GM12878 (cell line): ENCODE measurements at regions not wholly inside any gene's neighbourhood (a gene's known extent, or its start where the extent isn't known, plus 50 kb on each side); places are given as distances from the start of the nearest gene placed in this dataset.

Experiments
- ATAC-seq: fragments of 200-7000 bp; cut with Tn5 transposase; 3 replicates; pipeline ENCODE4 v1.9.1; 2020; ENCODE audit warnings: mild to moderate bottlenecking, moderate library complexity
- BruUV-seq: library from RNA; stranded (reverse); fragments of 400-500 nt; replicated peaks from 2 replicates; lab custom pipeline; 2021; lab: Mats Ljungman, UMichigan
- CTCF ChIA-PET: fragments of 300-600 bp; sonication (Branson Sonifier 250); formaldehyde crosslinking; extraction: SDS; loops from one replicate; lab custom pipeline; 2021; ENCODE audit warnings: inconsistent platforms; lab: Yijun Ruan, JAX
- POLR2A ChIA-PET: fragments of 350-600 bp; formaldehyde crosslinking; extraction: SDS; loops from one replicate; lab custom pipeline; 2021; ENCODE audit warnings: inconsistent platforms; lab: Charles Lee
- RAD21 ChIA-PET: fragments of 300-600 bp; sonication (Branson Sonifier 250); formaldehyde crosslinking; loops from one replicate; lab custom pipeline; 2023; ENCODE audit warnings: antibody characterized with exemption; ENCODE audit not compliant: unreplicated experiment; lab: Charles Lee
- SMC1A ChIA-PET: fragments of 300-600 bp; sonication (Branson Sonifier 250); formaldehyde crosslinking; loops from one replicate; lab custom pipeline; 2023; ENCODE audit not compliant: unreplicated experiment, uncharacterized antibody; lab: Charles Lee
- DNase-seq: peaks from one replicate; pipeline ENCODE4 v3.0.0-alpha.2; 2011; ENCODE audit warnings: low read depth, low spot score
- FAIRE-seq: peaks from 3 replicates; lab custom pipeline; 2011; peaks lifted over from hg19 to GRCh38; lab: Jason Lieb, UNC
- H2AFZ ChIP-seq: 2 replicates; pipeline ENCODE4 v1.6.0; 2011; ENCODE audit warnings: low read depth, low read length, control low read depth; ENCODE audit not compliant: control insufficient read depth
- H3K27ac ChIP-seq: 2 replicates; pipeline ENCODE4 v1.5.1; 2011; ENCODE audit warnings: control low read depth; ENCODE audit not compliant: control insufficient read depth, insufficient read depth
- H3K27me3 ChIP-seq, 2 experiments: replicated peaks in 1 of 2; 2 replicates each; pipeline versions ENCODE4 v1.6.0 to v1.6.1; 2011; ENCODE audit warnings: low read length in 1 of 2; ENCODE audit not compliant: control insufficient read depth in 2 of 2, insufficient read depth in 2 of 2
- H3K36me3 ChIP-seq, 2 experiments: 2 replicates each; pipeline ENCODE4 v1.5.1; 2011; ENCODE audit warnings: low read length in 1 of 2; ENCODE audit not compliant: control insufficient read depth in 2 of 2, insufficient read depth in 2 of 2
- H3K4me1 ChIP-seq: 2 replicates; pipeline ENCODE4 v1.6.1; 2011; ENCODE audit warnings: mild to moderate bottlenecking, low read length, moderate library complexity, mixed read lengths; ENCODE audit not compliant: control insufficient read depth, insufficient read depth
- H3K4me2 ChIP-seq: 2 replicates; pipeline ENCODE4 v1.6.0; 2011; ENCODE audit warnings: control low read depth; ENCODE audit not compliant: control insufficient read depth, insufficient read depth
- H3K4me3 ChIP-seq: fragments of 200-600 bp; sonication (generic); 2 replicates; pipeline ENCODE4 v1.5.1; 2016
- H3K79me2 ChIP-seq: 2 replicates; pipeline ENCODE4 v1.6.0; 2011; ENCODE audit warnings: low read length; ENCODE audit not compliant: control insufficient read depth, insufficient read depth
- H3K9ac ChIP-seq: 2 replicates; pipeline ENCODE4 v1.8.0; 2011; ENCODE audit warnings: low read length, control low read depth, mixed read lengths; ENCODE audit not compliant: control insufficient read depth, insufficient read depth
- H3K9me3 ChIP-seq: replicated peaks from 3 replicates; pipeline ENCODE4 v1.5.1; 2011; ENCODE audit warnings: mild to moderate bottlenecking, low read length; ENCODE audit not compliant: control insufficient read depth, insufficient read depth
- H4K20me1 ChIP-seq: 2 replicates; pipeline ENCODE4 v1.6.0; 2011; ENCODE audit not compliant: control insufficient read depth, insufficient read depth
- BCL3 ChIP-seq: IDR thresholded peaks from 2 replicates; pipeline ENCODE4 v1.6.1; 2011; ENCODE audit warnings: borderline replicate concordance, low read depth, mild to moderate bottlenecking, moderate library complexity, low read length; ENCODE audit not compliant: insufficient read depth, poor library complexity, severe bottlenecking
- CBX5 ChIP-seq: sonication (generic); IDR thresholded peaks from 2 replicates; pipeline ENCODE4 v1.6.1; 2016; ENCODE audit warnings: low read depth, moderate library complexity, mild to moderate bottlenecking, inconsistent platforms
- EGR1 ChIP-seq, 2 experiments: IDR thresholded peaks; 1 replicate in 1 of 2; 2 replicates in 1 of 2; pipeline ENCODE4 v1.6.1; 2011 to 2012; ENCODE audit warnings: low read depth in 2 of 2, low read length in 2 of 2, borderline replicate concordance in 1 of 2, mild to moderate bottlenecking in 1 of 2, moderate library complexity in 1 of 2
- ELK1 ChIP-seq: IDR thresholded peaks from 2 replicates; pipeline ENCODE4 v1.6.1; 2012; ENCODE audit warnings: low read depth, low read length, improper control_type of control experiment
- ESRRA ChIP-seq: IDR thresholded peaks from 2 replicates; pipeline ENCODE4 v1.6.1; 2012; ENCODE audit warnings: mild to moderate bottlenecking, low read length, improper control_type of control experiment
- ETV6 ChIP-seq, 2 experiments: fragments of 450-650 bp in 1 of 2; IDR thresholded peaks in 1 of 2; conservative IDR thresholded peaks in 1 of 2; 2 replicates each; pipeline ENCODE4 v1.6.1; 2014; ENCODE audit warnings: antibody characterized with exemption in 1 of 2, borderline replicate concordance in 1 of 2, low read depth in 1 of 2, mild to moderate bottlenecking in 1 of 2, moderate library complexity in 1 of 2
- FOS ChIP-seq: IDR thresholded peaks from 3 replicates; pipeline ENCODE4 v1.6.1; 2011; ENCODE audit warnings: borderline replicate concordance; ENCODE audit not compliant: insufficient read length; ENCODE audit errors: extremely low read depth
- IRF4 ChIP-seq: IDR thresholded peaks from 2 replicates; pipeline ENCODE4 v1.6.1; 2011; ENCODE audit warnings: low read depth, low read length
- JUND ChIP-seq: IDR thresholded peaks from 2 replicates; pipeline ENCODE4 v1.6.1; 2012; ENCODE audit warnings: low read depth, mild to moderate bottlenecking, low read length, improper control_type of control experiment, moderate library complexity
- NFIC ChIP-seq: IDR thresholded peaks from 2 replicates; pipeline ENCODE4 v1.6.1; 2012; ENCODE audit warnings: low read depth, mild to moderate bottlenecking, inconsistent platforms, low read length, moderate library complexity
- POLR2AphosphoS2 ChIP-seq: IDR thresholded peaks from 2 replicates; pipeline ENCODE4 v1.6.1; 2011; ENCODE audit warnings: low read depth, mild to moderate bottlenecking, low read length, improper control_type of control experiment, moderate library complexity
- RELA ChIP-seq: fragments of 450-650 bp; IDR thresholded peaks from 2 replicates; pipeline ENCODE4 v1.8.0; 2014; ENCODE audit warnings: borderline replicate concordance; ENCODE audit not compliant: partially characterized antibody
- TARDBP ChIP-seq: IDR thresholded peaks from 2 replicates; pipeline ENCODE4 v1.6.1; 2016; ENCODE audit warnings: borderline replicate concordance
- WGBS: methylation state at CpG from one replicate; pipeline ENCODE4 v1.1.6; 2016; ENCODE audit warnings: low lambda C conversion rate; ENCODE audit not compliant: insufficient replicate concordance, insufficient coverage; ENCODE audit errors: missing lambda C conversion rate; 5-methylcytosine and 5-hydroxymethylcytosine counted together
- in situ Hi-C: fragments of 300-500 bp; cut with MboI; formaldehyde crosslinking; loops from 9 replicates; pipeline ENCODE4 v1.14.3; 2018; ENCODE audit warnings: mixed read lengths
- intact Hi-C: fragments of 100-400 bp; cut with micrococcal nuclease; formaldehyde crosslinking; loops from one replicate; pipeline ENCODE4 v1.14.2; 2022; ENCODE audit not compliant: unreplicated experiment
- TF ChIP-seq, protein P1 (sequence below): fragments of 150-350 bp; IDR thresholded peaks from 2 replicates; pipeline ENCODE4 v1.6.1; 2014; ENCODE audit warnings: mild to moderate bottlenecking, low read depth, low read length
- TF ChIP-seq, protein P2 (sequence below): IDR thresholded peaks from 2 replicates; pipeline ENCODE4 v1.6.1; 2012; ENCODE audit warnings: low read depth, low read length, improper control_type of control experiment

DNA sequence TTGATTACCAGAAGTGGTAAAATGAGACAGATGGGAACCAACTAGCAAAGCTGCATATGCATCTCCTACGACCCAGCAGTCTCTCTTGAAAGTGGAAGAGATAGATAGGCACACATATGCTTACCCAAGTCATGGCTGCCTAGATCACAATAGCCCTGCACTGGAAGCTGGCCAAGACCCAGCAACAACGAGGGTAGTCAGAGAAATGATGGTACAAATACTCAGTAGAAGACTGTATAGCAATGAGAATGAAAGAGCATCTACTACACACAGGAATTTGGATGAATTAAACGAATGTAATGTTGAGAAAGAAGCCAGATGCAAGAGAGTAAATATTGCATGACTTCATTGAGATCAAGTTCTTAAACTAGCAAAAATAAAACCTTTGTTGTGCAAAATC, 100.3 kb upstream of the FAT1 start:
- CTCF ChIA-PET: no interaction called here
- no peak for TF ChIP-seq POLR2AphosphoS2
- no peak for TF ChIP-seq ELK1
- no peak for TF ChIP-seq CBX5
- TF ChIP-seq FOS: no peak
- TF ChIP-seq, protein P1, sequence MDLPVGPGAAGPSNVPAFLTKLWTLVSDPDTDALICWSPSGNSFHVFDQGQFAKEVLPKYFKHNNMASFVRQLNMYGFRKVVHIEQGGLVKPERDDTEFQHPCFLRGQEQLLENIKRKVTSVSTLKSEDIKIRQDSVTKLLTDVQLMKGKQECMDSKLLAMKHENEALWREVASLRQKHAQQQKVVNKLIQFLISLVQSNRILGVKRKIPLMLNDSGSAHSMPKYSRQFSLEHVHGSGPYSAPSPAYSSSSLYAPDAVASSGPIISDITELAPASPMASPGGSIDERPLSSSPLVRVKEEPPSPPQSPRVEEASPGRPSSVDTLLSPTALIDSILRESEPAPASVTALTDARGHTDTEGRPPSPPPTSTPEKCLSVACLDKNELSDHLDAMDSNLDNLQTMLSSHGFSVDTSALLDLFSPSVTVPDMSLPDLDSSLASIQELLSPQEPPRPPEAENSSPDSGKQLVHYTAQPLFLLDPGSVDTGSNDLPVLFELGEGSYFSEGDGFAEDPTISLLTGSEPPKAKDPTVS: no peak
- no peak for TF ChIP-seq ETV6 (conservative IDR thresholded peaks at IDR 0.05 in 1 of 2, IDR thresholded peaks at IDR 0.05 in 1 of 2; ENCODE audit: borderline replicate concordance in 1 of 2, low read depth in 1 of 2)
- TF ChIP-seq, protein P2, sequence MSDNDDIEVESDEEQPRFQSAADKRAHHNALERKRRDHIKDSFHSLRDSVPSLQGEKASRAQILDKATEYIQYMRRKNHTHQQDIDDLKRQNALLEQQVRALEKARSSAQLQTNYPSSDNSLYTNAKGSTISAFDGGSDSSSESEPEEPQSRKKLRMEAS: no peak
- no peak for TF ChIP-seq JUND
- no peak for TF ChIP-seq ESRRA
- TF ChIP-seq TARDBP: no peak
- no peak for TF ChIP-seq NFIC
- TF ChIP-seq RELA: no peak
- no peak for TF ChIP-seq IRF4
- TF ChIP-seq EGR1 (IDR thresholded peaks at IDR 0.05; ENCODE audit: borderline replicate concordance in 1 of 2, low read depth in 2 of 2, low read length in 2 of 2): no peak
- TF ChIP-seq BCL3: no peak
- TF ChIP-seq, all 136 proteins: peak for 0
- intact Hi-C loops (no loop called here), in situ Hi-C loops (no loop called here)
- FAIRE-seq: no peak
- no peak for DNase-seq
- H3K4me1 ChIP-seq: no peaks in the 10 kb centered on the region
- H3K79me2 ChIP-seq: no peaks in the 10 kb centered on the region
- ChIA-PET POLR2A (no interaction called here), RAD21 (no interaction called here), SMC1A (no interaction called here)
- H4K20me1 ChIP-seq: no peaks in the 10 kb centered on the region
- no peak overlapping the region for H3K27ac ChIP-seq
- no peak for ATAC-seq
- 0% methylated on average over 3 of the region's 3 CpGs for WGBS
- no peaks in the 10 kb centered on the region for H3K36me3 ChIP-seq
- H3K9me3 ChIP-seq: no peaks in the 10 kb centered on the region
- H2AFZ ChIP-seq: no peak overlapping the region
- BruUV-seq: no TSS peak
- H3K27me3 ChIP-seq: no peaks in the 10 kb centered on the region
- H3K4me2 ChIP-seq: no peak overlapping the region
- no peak overlapping the region for H3K9ac ChIP-seq
- H3K4me3 ChIP-seq: no peak overlapping the region
